Fibroblast of mammary gland (primary cell): ENCODE measurements at regions not wholly inside any gene's neighbourhood (a gene's known extent, or its start where the extent isn't known, plus 50 kb on each side); places are given as distances from the start of the nearest gene placed in this dataset.

Source experiments
- DNase-seq: peaks from one replicate; pipeline ENCODE4 v3.0.0-alpha.2; 2010; ENCODE audit warnings: low read depth
- H3K4me3 ChIP-seq: 2 replicates; pipeline ENCODE4 v1.5.1; 2011; ENCODE audit warnings: low read depth, mild to moderate bottlenecking, low read length, moderate library complexity; ENCODE audit not compliant: control insufficient read depth
- TF ChIP-seq, protein P1 (sequence below): conservative IDR thresholded peaks from 2 replicates; pipeline ENCODE4 v1.5.1; 2011; ENCODE audit warnings: low read depth, low read length, inconsistent platforms; ENCODE audit not compliant: control insufficient read depth, insufficient read depth

DNA sequence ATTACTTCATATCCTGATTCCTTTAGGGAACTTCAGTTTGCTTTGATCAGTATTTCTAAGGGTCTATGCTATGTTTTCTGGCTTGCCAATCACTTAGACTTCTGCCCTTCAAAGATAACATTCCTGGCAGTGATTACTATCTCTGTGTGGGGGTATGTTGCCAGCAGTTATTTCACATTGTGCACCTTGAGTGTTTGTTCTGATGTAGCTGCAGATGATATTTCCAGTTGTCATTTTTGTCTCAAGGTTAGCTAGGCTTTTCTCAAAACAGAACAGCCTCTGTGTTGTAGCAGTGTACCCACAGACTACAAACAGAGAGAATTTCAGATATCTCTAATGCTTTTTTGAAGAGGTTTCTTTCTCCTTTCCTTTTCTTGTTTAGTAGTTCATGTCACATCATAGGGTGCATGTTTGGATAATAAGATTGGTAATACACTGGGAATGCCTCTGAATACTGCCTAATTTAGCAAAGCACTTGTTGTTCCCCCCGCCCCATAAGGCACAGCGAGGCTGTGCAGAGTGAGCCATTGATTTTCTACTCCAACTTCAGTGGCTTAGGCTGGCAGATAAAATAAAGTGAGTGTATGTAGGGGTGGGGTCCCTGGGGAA lies 134.7 kb upstream of the AGR3 start:
- no peak overlapping the region for H3K4me3 ChIP-seq
- TF ChIP-seq, protein P1, sequence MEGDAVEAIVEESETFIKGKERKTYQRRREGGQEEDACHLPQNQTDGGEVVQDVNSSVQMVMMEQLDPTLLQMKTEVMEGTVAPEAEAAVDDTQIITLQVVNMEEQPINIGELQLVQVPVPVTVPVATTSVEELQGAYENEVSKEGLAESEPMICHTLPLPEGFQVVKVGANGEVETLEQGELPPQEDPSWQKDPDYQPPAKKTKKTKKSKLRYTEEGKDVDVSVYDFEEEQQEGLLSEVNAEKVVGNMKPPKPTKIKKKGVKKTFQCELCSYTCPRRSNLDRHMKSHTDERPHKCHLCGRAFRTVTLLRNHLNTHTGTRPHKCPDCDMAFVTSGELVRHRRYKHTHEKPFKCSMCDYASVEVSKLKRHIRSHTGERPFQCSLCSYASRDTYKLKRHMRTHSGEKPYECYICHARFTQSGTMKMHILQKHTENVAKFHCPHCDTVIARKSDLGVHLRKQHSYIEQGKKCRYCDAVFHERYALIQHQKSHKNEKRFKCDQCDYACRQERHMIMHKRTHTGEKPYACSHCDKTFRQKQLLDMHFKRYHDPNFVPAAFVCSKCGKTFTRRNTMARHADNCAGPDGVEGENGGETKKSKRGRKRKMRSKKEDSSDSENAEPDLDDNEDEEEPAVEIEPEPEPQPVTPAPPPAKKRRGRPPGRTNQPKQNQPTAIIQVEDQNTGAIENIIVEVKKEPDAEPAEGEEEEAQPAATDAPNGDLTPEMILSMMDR, result no peak
- no peak for DNase-seq

DNA sequence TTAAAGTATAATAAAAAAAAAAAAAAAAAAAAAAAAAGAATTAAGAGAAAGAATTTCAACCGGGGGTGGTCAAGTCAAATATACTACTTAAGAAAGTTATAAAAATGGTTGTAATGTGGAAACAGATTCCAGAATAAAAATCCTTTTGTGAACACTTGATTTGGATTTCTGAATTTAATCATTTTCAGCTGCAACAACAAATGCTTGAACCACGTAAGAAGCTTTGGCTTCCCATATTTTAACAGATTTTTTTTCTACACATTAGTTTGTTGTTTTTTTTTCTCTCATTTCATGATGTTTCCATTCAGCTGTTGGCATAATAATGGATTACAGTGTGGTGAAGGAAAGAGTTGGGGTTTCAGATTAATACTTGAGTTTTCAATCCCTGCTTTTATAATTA lies 137.3 kb upstream of the AGR3 start:
- TF ChIP-seq, protein P1, result no peak
- no peak overlapping the region for H3K4me3 ChIP-seq
- peak; percentile 16 for DNase-seq

DNA sequence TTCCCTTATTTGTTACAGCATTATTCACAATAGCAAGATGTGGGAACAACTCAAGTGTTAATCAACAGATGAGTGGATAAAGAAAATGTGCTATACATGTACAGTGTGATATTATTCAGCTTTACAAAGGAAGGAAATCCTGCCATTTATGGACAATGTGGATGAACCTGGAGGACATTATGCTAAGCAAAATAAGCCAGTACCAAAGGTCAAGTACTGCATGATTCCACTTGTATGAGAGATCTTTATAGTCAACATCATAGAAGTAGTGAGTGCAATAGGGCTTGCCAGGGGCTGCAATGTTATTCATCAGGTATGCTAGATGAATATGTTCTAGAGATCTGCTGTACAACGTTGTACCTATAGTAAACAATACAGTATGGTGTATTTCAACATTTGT lies 138.5 kb upstream of the AGR3 start:
- H3K4me3 ChIP-seq, result no peak overlapping the region
- no peak for DNase-seq
- TF ChIP-seq, protein P1, result no peak

DNA sequence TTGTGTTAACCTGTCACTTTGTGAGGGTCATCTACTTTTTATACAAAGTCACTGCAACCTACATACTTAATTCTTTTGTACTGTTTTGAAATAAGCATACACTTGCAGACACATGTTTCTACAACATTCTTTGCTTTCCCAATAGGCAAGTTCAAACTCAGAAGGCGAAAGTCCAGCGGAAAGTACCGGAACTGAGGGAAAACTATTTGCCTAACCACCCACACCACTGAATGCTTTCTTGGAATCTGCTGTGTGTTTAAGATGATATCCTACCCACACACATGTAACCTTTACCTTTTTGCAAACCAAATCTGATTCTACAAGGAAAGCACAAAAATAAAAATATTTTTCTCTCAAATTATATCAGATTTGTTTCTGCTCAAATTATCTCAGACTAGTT lies 139.4 kb upstream of the AGR3 start:
- DNase-seq, result peak; percentile 43
- H3K4me3 ChIP-seq, result no peak overlapping the region
- TF ChIP-seq, protein P1, result no peak

DNA sequence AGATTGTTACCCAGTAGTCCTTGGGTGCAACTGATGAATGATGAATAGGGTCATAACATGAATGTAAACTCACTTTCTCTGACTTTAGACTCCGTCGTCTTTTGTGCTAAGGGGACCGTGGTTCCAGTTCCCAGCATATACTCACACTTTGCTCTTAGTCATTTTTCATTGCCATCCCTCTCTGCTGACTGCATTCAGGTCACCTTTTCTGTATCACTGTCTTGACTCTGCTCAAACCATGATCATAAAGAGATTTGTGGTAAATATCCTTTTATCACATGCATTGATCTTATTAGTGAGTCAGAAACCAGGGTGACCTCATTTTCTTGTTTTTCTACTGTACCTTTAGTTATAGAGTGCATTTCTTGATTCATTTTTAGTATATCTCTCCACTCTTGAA lies 141.1 kb upstream of the AGR3 start:
- TF ChIP-seq, protein P1, result no peak
- DNase-seq, result no peak
- no peak overlapping the region for H3K4me3 ChIP-seq

DNA sequence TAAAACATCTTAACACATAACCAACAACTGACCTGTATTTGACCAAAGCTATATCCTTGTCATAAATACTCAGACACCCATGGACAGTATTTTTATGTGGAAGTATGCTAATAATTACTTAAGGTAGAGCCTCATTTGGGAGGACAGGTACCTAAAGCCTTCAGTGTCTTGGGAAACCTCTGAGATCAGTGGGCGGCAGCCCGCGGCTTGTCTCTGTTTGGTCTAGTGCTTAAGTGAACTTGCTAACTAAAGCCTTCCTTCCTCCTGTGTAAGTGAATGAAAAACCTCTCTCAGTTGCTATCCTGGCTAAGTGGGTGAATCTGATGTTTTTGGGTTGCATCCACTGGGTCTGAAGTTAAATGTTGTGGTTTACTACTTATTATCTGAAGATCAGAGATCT lies 144.5 kb upstream of the AGR3 start:
- TF ChIP-seq, protein P1, result no peak
- no peak for DNase-seq
- no peak overlapping the region for H3K4me3 ChIP-seq
